CD4-positive, alpha-beta memory T cell (primary cell): ENCODE measurements at regions not wholly inside any gene's neighbourhood (a gene's known extent, or its start where the extent isn't known, plus 50 kb on each side); places are given as distances from the start of the nearest gene placed in this dataset.

Experiments
- CTCF ChIA-PET: fragments of 350-600 bp; sonication (Branson Sonifier 250); formaldehyde crosslinking; loops from one replicate; lab custom pipeline; 2021; ENCODE audit warnings: inconsistent platforms; ENCODE audit not compliant: partially characterized antibody; lab: Charles Lee
- POLR2A ChIA-PET: fragments of 350-600 bp; sonication (Branson Sonifier 250); formaldehyde crosslinking; loops from one replicate; lab custom pipeline; 2021; ENCODE audit not compliant: partially characterized antibody; lab: Charles Lee
- DNase-seq, 5 donors: peaks; one replicate each; pipeline versions ENCODE4 v3.0.0 to v3.0.0-alpha.2; 2020 to 2022; ENCODE audit warnings: mixed read lengths in 1 of 5
- H3K27ac ChIP-seq: one replicate; pipeline ENCODE4 v1.7.0; 2013; ENCODE audit warnings: low read depth, low read length
- H3K27me3 ChIP-seq: 2 replicates; pipeline ENCODE4 v1.7.0; 2013; ENCODE audit warnings: mild to moderate bottlenecking, low read length, moderate library complexity; ENCODE audit not compliant: insufficient read depth
- H3K36me3 ChIP-seq: 2 replicates; pipeline ENCODE4 v1.7.0; 2013; ENCODE audit warnings: mild to moderate bottlenecking, low read length, moderate library complexity; ENCODE audit not compliant: insufficient read depth
- H3K4me1 ChIP-seq: 2 replicates; pipeline ENCODE4 v1.7.0; 2013; ENCODE audit warnings: mild to moderate bottlenecking, low read length, moderate library complexity; ENCODE audit not compliant: insufficient read depth
- H3K4me3 ChIP-seq, 2 donors: one replicate each; pipeline ENCODE4 v1.7.0; 2013; ENCODE audit warnings: low read length in 2 of 2, mild to moderate bottlenecking in 1 of 2
- H3K9me3 ChIP-seq, 2 donors: one replicate each; pipeline ENCODE4 v1.7.0; 2013; ENCODE audit warnings: low read length in 2 of 2, control low read depth in 1 of 2; ENCODE audit not compliant: control insufficient read depth in 1 of 2
- H3K27ac Mint-ChIP-seq, 7 donors: one replicate each; pipeline ENCODE4 v1.8.0; 2020 to 2021; ENCODE audit warnings: mixed read lengths in 7 of 7, mild to moderate bottlenecking in 6 of 7, inconsistent platforms in 3 of 7, moderate library complexity in 3 of 7
- H3K27me3 Mint-ChIP-seq, 2 donors: one replicate each; pipeline ENCODE4 v1.8.0; 2020 to 2021; ENCODE audit warnings: mixed read lengths in 2 of 2
- H3K36me3 Mint-ChIP-seq, 2 donors: one replicate each; pipeline ENCODE4 v1.8.0; 2020 to 2021; ENCODE audit warnings: mixed read lengths in 2 of 2, inconsistent platforms in 1 of 2, mild to moderate bottlenecking in 1 of 2
- H3K4me1 Mint-ChIP-seq, 4 donors: one replicate each; pipeline ENCODE4 v1.8.0; 2020 to 2021; ENCODE audit warnings: mixed read lengths in 4 of 4, mild to moderate bottlenecking in 1 of 4
- H3K4me3 Mint-ChIP-seq, 8 donors: one replicate each; pipeline ENCODE4 v1.8.0; 2020 to 2021; ENCODE audit warnings: mixed read lengths in 8 of 8, mild to moderate bottlenecking in 7 of 8, moderate library complexity in 6 of 8, inconsistent platforms in 3 of 8
- H3K9me3 Mint-ChIP-seq, 8 donors: one replicate each; pipeline ENCODE4 v1.8.0; 2020 to 2021; ENCODE audit warnings: mixed read lengths in 8 of 8, mild to moderate bottlenecking in 5 of 8, inconsistent platforms in 3 of 8, moderate library complexity in 1 of 8
- intact Hi-C: fragments of 100-400 bp; cut with micrococcal nuclease; formaldehyde crosslinking; loops from one replicate; pipeline ENCODE4 v1.15.1; 2023

- H3K4me1 Mint-ChIP-seq: no peaks in the 10 kb centered on the region
- intact Hi-C loops: no loop called here
- no peak overlapping the region for H3K27ac Mint-ChIP-seq
- H3K27me3 Mint-ChIP-seq: no peaks in the 10 kb centered on the region
- Histone ChIP-seq H3K9me3 (no peaks in the 10 kb centered on the region), H3K4me3 (no peak overlapping the region), H3K27me3 (no peaks in the 10 kb centered on the region), H3K4me1 (no peaks in the 10 kb centered on the region), H3K27ac (no peak overlapping the region), H3K36me3 (no peaks in the 10 kb centered on the region)
- POLR2A ChIA-PET: no interaction called here
- peaks cover 0 to 28% (median 10%) of the 10 kb centered on the region in 8 donors for H3K9me3 Mint-ChIP-seq
- H3K36me3 Mint-ChIP-seq: no peaks in the 10 kb centered on the region
- CTCF ChIA-PET: no interaction called here
- DNase-seq: no peak
- no peak overlapping the region for H3K4me3 Mint-ChIP-seq
Measured at GRCh38 chr5:24067208-24067607, 559.8 kb downstream of the PRDM9 start.

DNA sequence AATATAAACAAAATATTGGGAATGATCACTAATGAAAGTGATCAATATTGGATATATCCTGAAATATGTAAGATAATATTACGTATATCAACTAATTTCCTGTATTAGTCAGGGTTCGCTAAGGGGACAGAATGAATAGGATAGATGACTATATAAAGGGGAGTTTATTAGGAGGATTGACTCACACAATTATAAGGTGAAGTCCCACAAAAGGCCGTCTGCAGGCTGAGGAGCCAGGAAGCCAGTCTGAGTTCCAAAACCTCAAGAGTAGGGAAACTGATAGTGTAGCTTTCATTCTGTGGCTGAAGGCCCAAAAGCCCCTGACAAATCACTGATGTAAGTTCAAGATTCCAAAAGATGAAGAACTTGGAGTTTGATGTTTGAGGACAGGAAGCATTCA lies 561.1 kb downstream of the PRDM9 start:
- Histone ChIP-seq H3K27ac (no peak overlapping the region), H3K27me3 (no peaks in the 10 kb centered on the region), H3K36me3 (no peaks in the 10 kb centered on the region), H3K4me3 (no peak overlapping the region), H3K9me3 (no peaks in the 10 kb centered on the region), H3K4me1 (no peaks in the 10 kb centered on the region)
- Mint-ChIP-seq H3K27me3 (no peaks in the 10 kb centered on the region), H3K36me3 (no peaks in the 10 kb centered on the region), H3K27ac (no peak overlapping the region), H3K4me1 (no peaks in the 10 kb centered on the region), H3K4me3 (no peak overlapping the region), H3K9me3 (peaks cover 0 to 28% (median 14%) of the 10 kb centered on the region in 8 donors)
- POLR2A ChIA-PET: no interaction called here
- no peak for DNase-seq
- intact Hi-C loops: no loop called here
- CTCF ChIA-PET: no interaction called here

- H3K27me3 Mint-ChIP-seq: no peaks in the 10 kb centered on the region
- H3K36me3 Mint-ChIP-seq: no peaks in the 10 kb centered on the region
- H3K27ac Mint-ChIP-seq: no peak overlapping the region
- H3K27me3 ChIP-seq: no peaks in the 10 kb centered on the region
- H3K36me3 ChIP-seq: no peaks in the 10 kb centered on the region
- no peak overlapping the region for H3K4me3 Mint-ChIP-seq
- H3K27ac ChIP-seq: no peak overlapping the region
- no peaks in the 10 kb centered on the region for H3K9me3 ChIP-seq
- no peaks in the 10 kb centered on the region for H3K4me1 Mint-ChIP-seq
- ChIA-PET POLR2A (no interaction called here), CTCF (no interaction called here)
- intact Hi-C loops: no loop called here
- H3K4me3 ChIP-seq: no peak overlapping the region
- H3K9me3 Mint-ChIP-seq: peaks cover 0 to 23% (median 13%) of the 10 kb centered on the region in 8 donors
- H3K4me1 ChIP-seq: no peaks in the 10 kb centered on the region
- DNase-seq: no peak
Measured at GRCh38 chr5:24073107-24073506, 565.7 kb downstream of the PRDM9 start.

DNA sequence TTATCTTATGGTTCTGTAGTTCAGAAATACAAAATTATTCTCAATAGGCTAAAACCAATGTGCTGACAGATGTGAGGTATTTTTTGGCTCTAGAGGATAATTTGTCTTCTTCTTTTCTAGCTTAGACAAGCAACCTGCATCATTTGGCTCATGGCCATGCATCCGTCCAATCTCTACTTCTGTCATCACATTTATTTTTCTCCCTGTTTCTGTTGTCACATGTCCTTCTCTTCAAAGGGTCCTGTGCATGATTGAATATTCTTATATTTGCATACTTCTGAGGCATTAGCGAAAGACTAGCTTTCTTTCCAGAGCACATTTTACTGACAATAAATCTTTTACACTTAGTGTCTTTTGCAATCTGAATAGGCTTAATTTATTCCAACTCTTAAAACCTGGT lies 564.7 kb downstream of the CDH10 start:
- Histone ChIP-seq H3K27ac (no peak overlapping the region), H3K4me3 (no peak overlapping the region), H3K36me3 (no peaks in the 10 kb centered on the region), H3K27me3 (no peaks in the 10 kb centered on the region), H3K9me3 (no peaks in the 10 kb centered on the region), H3K4me1 (no peaks in the 10 kb centered on the region)
- Mint-ChIP-seq H3K36me3 (no peaks in the 10 kb centered on the region), H3K4me3 (no peak overlapping the region), H3K27ac (no peak overlapping the region), H3K9me3 (peaks cover 0 to 27% (median 5%) of the 10 kb centered on the region in 8 donors), H3K4me1 (no peaks in the 10 kb centered on the region), H3K27me3 (no peaks in the 10 kb centered on the region)
- intact Hi-C loops: no loop called here
- ChIA-PET POLR2A (no interaction called here), CTCF (no interaction called here)
- DNase-seq: no peak

DNA sequence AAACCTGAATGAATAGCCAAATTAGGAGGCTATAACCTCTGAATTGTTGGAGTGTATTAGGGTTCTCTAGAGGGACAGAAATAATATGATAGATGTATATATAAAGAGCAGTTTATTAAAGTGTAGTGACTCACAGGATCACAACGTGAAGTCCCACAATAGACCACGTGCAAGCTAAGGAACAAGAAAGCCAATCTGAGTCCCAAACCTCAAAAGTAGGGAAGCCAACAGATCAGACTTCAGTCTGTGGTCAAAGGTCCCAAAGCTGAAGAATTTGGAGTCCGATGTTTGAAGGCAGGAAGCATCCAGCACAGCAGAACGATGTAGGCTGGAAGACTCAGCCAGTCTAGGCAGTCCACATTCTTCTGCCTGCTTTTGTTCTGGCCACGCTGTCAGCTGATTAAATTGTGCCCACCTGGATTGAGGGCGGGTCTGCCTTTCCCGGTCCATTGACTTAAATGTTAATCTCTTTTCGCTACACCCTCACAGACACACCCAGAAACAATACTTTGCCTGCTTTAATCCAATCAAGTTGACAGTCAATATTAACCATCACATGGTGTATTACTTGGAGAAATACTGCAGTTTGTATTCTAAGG lies 550.6 kb downstream of the CDH10 start:
- no peak for DNase-seq
- Mint-ChIP-seq H3K9me3 (peaks cover 5 to 53% (median 21%) of the 10 kb centered on the region in 8 donors), H3K36me3 (no peaks in the 10 kb centered on the region), H3K4me1 (peaks cover 0 to 1% (median 0%) of the 10 kb centered on the region in 4 donors), H3K27me3 (no peaks in the 10 kb centered on the region), H3K4me3 (no peak overlapping the region), H3K27ac (no peak overlapping the region)
- ChIA-PET POLR2A (no interaction called here), CTCF (no interaction called here)
- Histone ChIP-seq H3K4me3 (no peak overlapping the region), H3K27ac (no peak overlapping the region), H3K27me3 (no peaks in the 10 kb centered on the region), H3K9me3 (peaks cover 0 to 6% of the 10 kb centered on the region in 2 donors), H3K36me3 (no peaks in the 10 kb centered on the region), H3K4me1 (no peaks in the 10 kb centered on the region)
- intact Hi-C loops: no loop called here

GRCh38 chr5:24102010-24102409 lies 542.8 kb downstream of the CDH10 start:
- DNase-seq: no peak
- H3K27me3 Mint-ChIP-seq: no peaks in the 10 kb centered on the region
- Histone ChIP-seq H3K27me3 (no peaks in the 10 kb centered on the region), H3K9me3 (peaks cover 0 to 3% of the 10 kb centered on the region in 2 donors), H3K27ac (no peak overlapping the region), H3K36me3 (no peaks in the 10 kb centered on the region), H3K4me1 (no peaks in the 10 kb centered on the region), H3K4me3 (no peak overlapping the region)
- H3K36me3 Mint-ChIP-seq: no peaks in the 10 kb centered on the region
- intact Hi-C loops: no loop called here
- CTCF ChIA-PET: interaction anchor here (1.3 to 1.4 kb wide), 2 partner anchors 8 to 10 kb away, joined by 3 read pairs; no protein-coding TSS in a partner anchor
- POLR2A ChIA-PET: no interaction called here
- H3K4me1 Mint-ChIP-seq: no peaks in the 10 kb centered on the region
- H3K9me3 Mint-ChIP-seq: peaks cover 2 to 32% (median 11%) of the 10 kb centered on the region in 8 donors
- H3K4me3 Mint-ChIP-seq: no peak overlapping the region
- no peak overlapping the region for H3K27ac Mint-ChIP-seq

GRCh38 chr5:24103451-24104023 lies 541.2 kb downstream of the CDH10 start:
- H3K27me3 Mint-ChIP-seq: no peaks in the 10 kb centered on the region
- Histone ChIP-seq H3K4me1 (no peaks in the 10 kb centered on the region), H3K4me3 (no peak overlapping the region), H3K27ac (no peak overlapping the region), H3K36me3 (no peaks in the 10 kb centered on the region), H3K27me3 (no peaks in the 10 kb centered on the region), H3K9me3 (peaks cover 0 to 3% of the 10 kb centered on the region in 2 donors)
- ChIA-PET CTCF (no interaction called here), POLR2A (no interaction called here)
- H3K4me3 Mint-ChIP-seq: no peak overlapping the region
- no peaks in the 10 kb centered on the region for H3K4me1 Mint-ChIP-seq
- H3K36me3 Mint-ChIP-seq: no peaks in the 10 kb centered on the region
- H3K27ac Mint-ChIP-seq: no peak overlapping the region
- intact Hi-C loops: no loop called here
- peaks cover 0 to 24% (median 6%) of the 10 kb centered on the region in 8 donors for H3K9me3 Mint-ChIP-seq
- DNase-seq: no peak
